HepG2 (cell line): ENCODE measurements at regions not wholly inside any gene's neighbourhood (a gene's known extent, or its start where the extent isn't known, plus 50 kb on each side); places are given as distances from the start of the nearest gene placed in this dataset.

Experiments used
- CEBPZ ChIP-seq: IDR thresholded peaks from 2 replicates; pipeline ENCODE4 v1.6.1; 2012; ENCODE audit warnings: low read length, improper control_type of control experiment
- GATA4 ChIP-seq: sonication (generic); IDR thresholded peaks from 2 replicates; pipeline ENCODE4 v1.6.1; 2016; ENCODE audit warnings: antibody characterized with exemption, low read depth, borderline replicate concordance
- NFRKB ChIP-seq: fragments of 450-650 bp; IDR thresholded peaks from 2 replicates; pipeline ENCODE4 v1.6.1; 2017
- SMAD1 ChIP-seq: sonication (generic); formaldehyde crosslinking; IDR thresholded peaks from 2 replicates; pipeline ENCODE4 v1.4.0; 2020; ENCODE audit warnings: missing genetic modification reagents, low read depth, mild to moderate bottlenecking, borderline replicate concordance
- ZBTB21 ChIP-seq: sonication (generic); formaldehyde crosslinking; IDR thresholded peaks from 2 replicates; pipeline ENCODE4 v1.4.0; 2020; ENCODE audit warnings: missing genetic modification reagents
- ZNF407 ChIP-seq: sonication (generic); formaldehyde crosslinking; IDR thresholded peaks from one replicate; pipeline ENCODE4 v1.5.1; 2020; ENCODE audit warnings: mild to moderate bottlenecking, missing genetic modification reagents; ENCODE audit errors: not compliant biosample characterization
- ZNF784 ChIP-seq: sonication (generic); formaldehyde crosslinking; IDR thresholded peaks from 2 replicates; pipeline ENCODE4 v1.5.1; 2020; ENCODE audit warnings: missing genetic modification reagents, mild to moderate bottlenecking, borderline replicate concordance

GRCh38 chr9:23590276-23591000 is 235.6 kb downstream of the ELAVL2 start (continued):
- TF ChIP-seq GATA4 (no peak), ZNF407 (CRISPR knock-in tag) (no peak), CEBPZ (no peak), ZBTB21 (no peak), NFRKB (no peak), ZNF784 (CRISPR knock-in tag) (no peak), SMAD1 (no peak)
